ENCODE measurements at regions not wholly inside any gene's neighbourhood (a gene's known extent, or its start where the extent isn't known, plus 50 kb on each side); places are given as distances from the start of the nearest gene placed in this dataset.

- Mint-ChIP-seq H3K36me3 (no peaks in the 10 kb centered on the region), H3K4me3 (no peak overlapping the region), H3K9me3 (peaks cover 8 to 10% of the 10 kb centered on the region in 2 donors), H3K27ac (no peak overlapping the region), H3K4me1 (no peaks in the 10 kb centered on the region), H3K27me3 (ENCODE audit: low read depth in 2 of 2) (no peaks in the 10 kb centered on the region)
- DNase-seq (no peak), ATAC-seq (no peak)
- Histone ChIP-seq H3K4me3 (ENCODE audit: low read length) (no peak overlapping the region), H3K27ac (ENCODE audit: low read length) (no peak overlapping the region), H3K9me3 (ENCODE audit: control insufficient read depth, insufficient read depth, low read length) (no peaks in the 10 kb centered on the region), H3K36me3 (ENCODE audit: control insufficient read depth, insufficient read depth, low read length) (no peaks in the 10 kb centered on the region), H3K4me1 (ENCODE audit: control insufficient read depth, insufficient read depth, low read length) (no peaks in the 10 kb centered on the region), H3K27me3 (ENCODE audit: control insufficient read depth, insufficient read depth, low read length) (no peaks in the 10 kb centered on the region)
- intact Hi-C loops (cut with micrococcal nuclease), result no loop called here
- TF ChIP-seq CTCF (IDR thresholded peaks at IDR 0.05), result no peak
- 82% methylated on average over 4 of the region's 5 CpGs for WGBS (ENCODE audit: insufficient coverage)
These were observed 1116.7 kb upstream of the SEMA6A start for GRCh38 chr5:117691081-117691870.

- no peaks in the 10 kb centered on the region for H3K4me1 ChIP-seq (ENCODE audit: control insufficient read depth, insufficient read depth, low read length)
- H3K36me3 ChIP-seq (ENCODE audit: control insufficient read depth, insufficient read depth, low read length), result no peaks in the 10 kb centered on the region
- Mint-ChIP-seq H3K36me3 (no peaks in the 10 kb centered on the region), H3K27ac (no peak overlapping the region), H3K4me1 (no peaks in the 10 kb centered on the region), H3K4me3 (no peak overlapping the region), H3K27me3 (ENCODE audit: low read depth in 2 of 2) (no peaks in the 10 kb centered on the region), H3K9me3 (peaks cover 9 to 11% of the 10 kb centered on the region in 2 donors)
- intact Hi-C loops (cut with micrococcal nuclease), result no loop called here
- WGBS (ENCODE audit: insufficient coverage), result 82% methylated on average over 4 of the region's 4 CpGs
- H3K27me3 ChIP-seq (ENCODE audit: control insufficient read depth, insufficient read depth, low read length), result no peaks in the 10 kb centered on the region
- H3K27ac ChIP-seq (ENCODE audit: low read length), result no peak overlapping the region
- no peak for ATAC-seq
- DNase-seq, result no peak
- H3K9me3 ChIP-seq (ENCODE audit: control insufficient read depth, insufficient read depth, low read length), result no peaks in the 10 kb centered on the region
- no peak overlapping the region for H3K4me3 ChIP-seq (ENCODE audit: low read length)
- TF ChIP-seq CTCF (IDR thresholded peaks at IDR 0.05), result no peak
These were observed 1116.0 kb upstream of the SEMA6A start for GRCh38 chr5:117690612-117691011.

- H3K4me3 ChIP-seq (ENCODE audit: low read length), result no peak overlapping the region
- WGBS (ENCODE audit: insufficient coverage), result 89% methylated on average over 2 of the region's 3 CpGs
- H3K9me3 Mint-ChIP-seq, result peaks cover 19% of the 10 kb centered on the region in 2 donors
- ATAC-seq, result no peak
- H3K27me3 ChIP-seq (ENCODE audit: control insufficient read depth, insufficient read depth, low read length), result no peaks in the 10 kb centered on the region
- no peak overlapping the region for H3K4me3 Mint-ChIP-seq
- H3K27ac ChIP-seq (ENCODE audit: low read length), result no peak overlapping the region
- intact Hi-C loops (cut with micrococcal nuclease), result no loop called here
- H3K27ac Mint-ChIP-seq, result no peak overlapping the region
- no peaks in the 10 kb centered on the region for H3K36me3 ChIP-seq (ENCODE audit: control insufficient read depth, insufficient read depth, low read length)
- no peak for TF ChIP-seq CTCF (IDR thresholded peaks at IDR 0.05)
- H3K9me3 ChIP-seq (ENCODE audit: control insufficient read depth, insufficient read depth, low read length), result no peaks in the 10 kb centered on the region
- no peaks in the 10 kb centered on the region for H3K36me3 Mint-ChIP-seq
- no peaks in the 10 kb centered on the region for H3K4me1 ChIP-seq (ENCODE audit: control insufficient read depth, insufficient read depth, low read length)
- H3K4me1 Mint-ChIP-seq, result no peaks in the 10 kb centered on the region
- no peaks in the 10 kb centered on the region for H3K27me3 Mint-ChIP-seq (ENCODE audit: low read depth in 2 of 2)
- DNase-seq, result no peak
These were observed 1112.3 kb upstream of the SEMA6A start for GRCh38 chr5:117686926-117687325.

- no peaks in the 10 kb centered on the region for H3K4me1 ChIP-seq (ENCODE audit: control insufficient read depth, insufficient read depth, low read length)
- no peak for ATAC-seq
- WGBS (ENCODE audit: insufficient coverage), result 88% methylated on average over 1 of the region's 2 CpGs
- H3K4me3 ChIP-seq (ENCODE audit: low read length), result no peak overlapping the region
- no peaks in the 10 kb centered on the region for H3K4me1 Mint-ChIP-seq
- H3K27ac ChIP-seq (ENCODE audit: low read length), result no peak overlapping the region
- H3K27me3 ChIP-seq (ENCODE audit: control insufficient read depth, insufficient read depth, low read length), result no peaks in the 10 kb centered on the region
- intact Hi-C loops (cut with micrococcal nuclease), result no loop called here
- no peaks in the 10 kb centered on the region for H3K9me3 ChIP-seq (ENCODE audit: control insufficient read depth, insufficient read depth, low read length)
- H3K9me3 Mint-ChIP-seq, result peaks cover 22 to 25% of the 10 kb centered on the region in 2 donors
- H3K36me3 Mint-ChIP-seq, result no peaks in the 10 kb centered on the region
- no peak for TF ChIP-seq CTCF (IDR thresholded peaks at IDR 0.05)
- no peak overlapping the region for H3K27ac Mint-ChIP-seq
- no peaks in the 10 kb centered on the region for H3K36me3 ChIP-seq (ENCODE audit: control insufficient read depth, insufficient read depth, low read length)
- H3K4me3 Mint-ChIP-seq, result no peak overlapping the region
- no peaks in the 10 kb centered on the region for H3K27me3 Mint-ChIP-seq (ENCODE audit: low read depth in 2 of 2)
- no peak for DNase-seq
These were observed 1107.8 kb upstream of the SEMA6A start for GRCh38 chr5:117682416-117682815.
